OCI-LY3 (cell line): ENCODE measurements at regions not wholly inside any gene's neighbourhood (a gene's known extent, or its start where the extent isn't known, plus 50 kb on each side); places are given as distances from the start of the nearest gene placed in this dataset.

Source experiments
- H2AFZ ChIP-seq: fragments of 200-600, 300-600 bp; shearing (Covaris generic); 2 replicates; pipeline ENCODE4 v1.6.0; 2014; ENCODE audit warnings: antibody characterized with exemption, low read depth, low read length
- H3K27ac ChIP-seq: fragments of 200-600, 300-600 bp; sonication (generic); 2 replicates; pipeline ENCODE4 v1.5.1; 2014; ENCODE audit warnings: mild to moderate bottlenecking, low read length, moderate library complexity, mixed read lengths
- H3K27me3 ChIP-seq: fragments of 200-600, 300-600 bp; sonication (generic); 2 replicates; pipeline ENCODE4 v1.6.1; 2014; ENCODE audit warnings: low read depth, low read length, mixed read lengths
- H3K36me3 ChIP-seq: fragments of 200-600, 300-600 bp; sonication (generic); replicated peaks from 2 replicates; pipeline ENCODE3; 2014; ENCODE audit warnings: low read depth, low read length, mixed read lengths
- H3K4me1 ChIP-seq: fragments of 300-600, 200-600 bp; sonication (generic); 2 replicates; pipeline ENCODE4 v1.6.1; 2014; ENCODE audit warnings: low read length, mixed read lengths
- H3K4me2 ChIP-seq: fragments of 200-600, 300-600 bp; sonication (generic); 2 replicates; pipeline ENCODE4 v1.6.1; 2014; ENCODE audit warnings: low read length, mixed read lengths
- H3K4me3 ChIP-seq: fragments of 300-600, 200-600 bp; sonication (generic); 2 replicates; pipeline ENCODE4 v1.5.1; 2014; ENCODE audit warnings: antibody characterized with exemption, mild to moderate bottlenecking, low read length, moderate library complexity
- H3K79me2 ChIP-seq: fragments of 300-600, 200-600 bp; shearing (Covaris generic); 2 replicates; pipeline ENCODE4 v1.6.1; 2014; ENCODE audit warnings: mild to moderate bottlenecking, low read length, mixed read lengths
- H3K9ac ChIP-seq: fragments of 300-600, 200-600 bp; shearing (Covaris generic); 2 replicates; pipeline ENCODE4 v1.6.0; 2014; ENCODE audit warnings: mild to moderate bottlenecking, low read length, moderate library complexity
- H3K9me3 ChIP-seq: fragments of 200-600, 300-600 bp; shearing (Covaris generic); 2 replicates; pipeline ENCODE4 v1.6.1; 2014; ENCODE audit warnings: low read length, mixed read lengths; ENCODE audit not compliant: insufficient read depth
- H4K20me1 ChIP-seq: fragments of 200-600, 300-600 bp; sonication (generic); 2 replicates; pipeline ENCODE4 v1.6.1; 2016; ENCODE audit warnings: low read length, mixed read lengths; ENCODE audit not compliant: insufficient read depth
- EZH2phosphoT487 ChIP-seq: fragments of 200-600 bp; shearing (Covaris generic); IDR thresholded peaks from 2 replicates; pipeline ENCODE4 v1.6.1; 2018; ENCODE audit warnings: antibody characterized with exemption, mixed run types, low read depth
- TF ChIP-seq, protein P1 (sequence below): fragments of 200-600, 300-600 bp; sonication (generic); IDR thresholded peaks from 2 replicates; pipeline ENCODE4 v1.5.1; 2014; ENCODE audit warnings: antibody characterized with exemption, low read length, low read depth

DNA sequence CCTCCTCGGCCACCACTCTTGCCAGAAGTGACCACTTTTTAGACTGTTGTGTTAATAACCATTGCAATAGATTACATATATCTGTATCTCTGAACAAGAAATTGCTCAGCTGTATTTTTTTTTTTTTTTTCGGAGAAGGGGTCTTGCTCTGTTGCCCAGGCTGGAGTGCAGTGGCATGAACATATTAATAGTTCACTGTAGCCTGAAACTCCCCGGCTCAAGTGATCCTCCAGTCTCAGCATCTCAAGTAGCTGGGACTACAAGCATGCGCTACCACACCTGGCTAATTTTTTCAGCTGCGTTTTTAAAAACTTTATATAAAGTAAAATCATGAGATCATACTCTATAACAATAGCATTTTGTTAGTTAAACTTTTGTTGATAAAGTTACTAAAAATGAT is 609.0 kb downstream of the ZNF385D start:
- no peak overlapping the region for H3K9ac ChIP-seq
- H3K4me1 ChIP-seq = no peaks in the 10 kb centered on the region
- no peaks in the 10 kb centered on the region for H4K20me1 ChIP-seq
- H3K27ac ChIP-seq = no peak overlapping the region
- no peaks in the 10 kb centered on the region for H3K9me3 ChIP-seq
- no peak overlapping the region for H2AFZ ChIP-seq
- no peaks in the 10 kb centered on the region for H3K27me3 ChIP-seq
- H3K4me2 ChIP-seq = no peak overlapping the region
- no peak for TF ChIP-seq EZH2phosphoT487
- TF ChIP-seq, protein P1, sequence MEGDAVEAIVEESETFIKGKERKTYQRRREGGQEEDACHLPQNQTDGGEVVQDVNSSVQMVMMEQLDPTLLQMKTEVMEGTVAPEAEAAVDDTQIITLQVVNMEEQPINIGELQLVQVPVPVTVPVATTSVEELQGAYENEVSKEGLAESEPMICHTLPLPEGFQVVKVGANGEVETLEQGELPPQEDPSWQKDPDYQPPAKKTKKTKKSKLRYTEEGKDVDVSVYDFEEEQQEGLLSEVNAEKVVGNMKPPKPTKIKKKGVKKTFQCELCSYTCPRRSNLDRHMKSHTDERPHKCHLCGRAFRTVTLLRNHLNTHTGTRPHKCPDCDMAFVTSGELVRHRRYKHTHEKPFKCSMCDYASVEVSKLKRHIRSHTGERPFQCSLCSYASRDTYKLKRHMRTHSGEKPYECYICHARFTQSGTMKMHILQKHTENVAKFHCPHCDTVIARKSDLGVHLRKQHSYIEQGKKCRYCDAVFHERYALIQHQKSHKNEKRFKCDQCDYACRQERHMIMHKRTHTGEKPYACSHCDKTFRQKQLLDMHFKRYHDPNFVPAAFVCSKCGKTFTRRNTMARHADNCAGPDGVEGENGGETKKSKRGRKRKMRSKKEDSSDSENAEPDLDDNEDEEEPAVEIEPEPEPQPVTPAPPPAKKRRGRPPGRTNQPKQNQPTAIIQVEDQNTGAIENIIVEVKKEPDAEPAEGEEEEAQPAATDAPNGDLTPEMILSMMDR = no peak
- H3K4me3 ChIP-seq = no peak overlapping the region
- H3K79me2 ChIP-seq = no peaks in the 10 kb centered on the region
- no peaks in the 10 kb centered on the region for H3K36me3 ChIP-seq

DNA sequence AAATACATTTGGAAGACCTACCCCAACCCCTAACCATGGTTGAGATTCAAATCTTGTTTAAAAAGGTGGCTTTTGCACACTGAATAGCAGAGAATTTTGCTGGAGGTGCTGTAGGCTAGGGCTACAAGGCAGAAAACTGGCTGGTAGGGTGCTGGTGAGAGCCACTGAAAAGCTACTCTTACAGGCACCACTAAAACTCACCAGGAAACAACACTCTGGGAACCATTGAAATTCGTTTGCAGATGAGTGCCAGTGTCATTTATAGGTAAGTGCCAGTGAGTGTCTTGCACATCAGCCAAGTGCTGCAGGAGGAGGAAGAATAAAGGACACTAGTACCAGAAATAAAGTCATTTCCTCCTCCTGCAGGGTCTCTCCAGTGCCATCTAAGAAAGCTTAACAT is 610.2 kb downstream of the ZNF385D start:
- Histone ChIP-seq H3K4me2 (no peak overlapping the region), H3K9ac (no peak overlapping the region), H3K4me3 (no peak overlapping the region), H3K27me3 (no peaks in the 10 kb centered on the region), H3K27ac (no peak overlapping the region), H4K20me1 (no peaks in the 10 kb centered on the region), H2AFZ (no peak overlapping the region), H3K36me3 (no peaks in the 10 kb centered on the region), H3K9me3 (no peaks in the 10 kb centered on the region), H3K4me1 (no peaks in the 10 kb centered on the region), H3K79me2 (no peaks in the 10 kb centered on the region)
- TF ChIP-seq, protein P1 = no peak
- TF ChIP-seq EZH2phosphoT487 = no peak

DNA sequence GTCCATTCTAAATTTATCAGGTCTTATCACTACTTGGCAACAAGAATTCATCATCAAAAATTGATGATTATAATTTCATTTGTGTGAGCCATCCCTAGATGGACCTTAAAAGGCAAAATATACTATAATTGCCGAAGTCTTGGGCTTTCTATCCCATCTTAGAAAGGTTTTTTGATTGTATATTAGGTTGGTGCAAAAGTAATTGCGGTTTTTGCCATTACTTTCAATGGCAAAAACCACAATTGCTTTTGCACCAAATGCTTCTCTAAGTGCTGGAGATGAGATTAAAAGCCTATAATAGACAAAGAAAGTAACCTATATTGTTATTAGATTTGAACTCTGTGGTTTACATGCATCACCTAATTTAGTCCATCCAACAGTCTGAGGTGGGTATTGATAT is 612.9 kb downstream of the ZNF385D start:
- Histone ChIP-seq H3K27ac (no peak overlapping the region), H3K4me2 (no peak overlapping the region), H3K4me3 (no peak overlapping the region), H3K9ac (no peak overlapping the region), H3K27me3 (no peaks in the 10 kb centered on the region), H3K4me1 (no peaks in the 10 kb centered on the region), H3K79me2 (no peaks in the 10 kb centered on the region), H4K20me1 (no peaks in the 10 kb centered on the region), H3K9me3 (no peaks in the 10 kb centered on the region), H2AFZ (no peak overlapping the region), H3K36me3 (no peaks in the 10 kb centered on the region)
- TF ChIP-seq, protein P1 = no peak
- TF ChIP-seq EZH2phosphoT487 = no peak

DNA sequence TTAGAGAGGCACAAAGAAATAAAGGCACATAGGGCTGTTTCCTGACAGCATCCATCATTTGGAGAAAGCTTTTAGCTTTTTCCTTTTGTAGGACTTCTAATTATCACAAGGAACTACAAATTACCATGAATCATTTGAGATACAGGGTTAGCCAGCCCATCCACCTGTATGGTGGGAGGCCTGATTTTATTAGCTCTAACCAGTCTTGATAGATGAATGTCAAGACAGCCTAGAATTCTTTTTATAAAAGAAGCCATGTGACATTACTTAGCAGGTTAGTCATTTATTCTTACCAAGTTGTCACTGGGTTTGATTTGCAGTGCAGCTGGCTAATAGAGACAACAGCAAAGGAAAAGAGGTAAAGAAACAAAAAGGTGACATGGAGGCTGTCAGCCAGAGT is 618.1 kb downstream of the ZNF385D start:
- H3K36me3 ChIP-seq = no peaks in the 10 kb centered on the region
- H3K27me3 ChIP-seq = no peaks in the 10 kb centered on the region
- no peak overlapping the region for H3K4me3 ChIP-seq
- H3K27ac ChIP-seq = no peak overlapping the region
- H3K9ac ChIP-seq = no peak overlapping the region
- H4K20me1 ChIP-seq = no peaks in the 10 kb centered on the region
- H2AFZ ChIP-seq = no peak overlapping the region
- H3K79me2 ChIP-seq = no peaks in the 10 kb centered on the region
- no peaks in the 10 kb centered on the region for H3K9me3 ChIP-seq
- TF ChIP-seq, protein P1 = no peak
- no peak for TF ChIP-seq EZH2phosphoT487
- H3K4me1 ChIP-seq = no peaks in the 10 kb centered on the region
- H3K4me2 ChIP-seq = no peak overlapping the region
